A549 (cell line): ENCODE measurements at regions not wholly inside any gene's neighbourhood (a gene's known extent, or its start where the extent isn't known, plus 50 kb on each side); places are given as distances from the start of the nearest gene placed in this dataset.
A peak's percentile ranks its signal among the peaks of the same experiment; 100 is the strongest.

ENCODE experiments used
- ATAC-seq, 2 experiments: fragments of 200-7000 bp in 1 of 2; fragments of >200 bp in 1 of 2; cut with Nextera tagmentation in 1 of 2; cut with Tn5 transposase in 1 of 2; 3 replicates each; pipeline versions ENCODE4 v1.8.0 to v1.9.1; 2018 to 2020; ENCODE audit warnings: mild to moderate bottlenecking in 1 of 2, moderate library complexity in 1 of 2
- CTCF ChIA-PET: fragments of 300-600 bp; sonication (Branson Sonifier 250); formaldehyde crosslinking; extraction: SDS; loops from one replicate; lab custom pipeline; 2021; ENCODE audit warnings: antibody characterized with exemption, inconsistent platforms; lab: Yijun Ruan, JAX
- POLR2A ChIA-PET: fragments of 350-600 bp; formaldehyde crosslinking; extraction: SDS; loops from one replicate; lab custom pipeline; 2021; ENCODE audit warnings: antibody characterized with exemption, inconsistent platforms; lab: Yijun Ruan, JAX
- DNase-seq, 2 experiments: peaks; one replicate each; pipeline versions ENCODE4 v3.0.0 to v3.0.0-alpha.2; 2011 to 2016; ENCODE audit warnings: low read depth in 1 of 2, low spot score in 1 of 2
- FAIRE-seq: peaks from 2 replicates; lab custom pipeline; 2011; peaks lifted over from hg19 to GRCh38; lab: Jason Lieb, UNC
- H3K27ac ChIP-seq, 2 experiments: fragments of >200 bp; sonication (Bioruptor Twin); formaldehyde crosslinking; 3 replicates each; pipeline ENCODE4 v1.5.1; 2016 to 2017
- H3K4me1 ChIP-seq: fragments of >200 bp; sonication (Bioruptor Twin); formaldehyde crosslinking; 3 replicates; pipeline ENCODE4 v1.6.1; 2016
- H3K4me2 ChIP-seq: fragments of >200 bp; sonication (Bioruptor Twin); formaldehyde crosslinking; 3 replicates; pipeline ENCODE4 v1.6.1; 2016
- H3K4me3 ChIP-seq: fragments of >200 bp; sonication (Bioruptor Twin); formaldehyde crosslinking; 3 replicates; pipeline ENCODE4 v1.5.1; 2016
- H3K9me3 ChIP-seq: fragments of >200 bp; sonication (Bioruptor Twin); formaldehyde crosslinking; 3 replicates; pipeline ENCODE4 v1.6.1; 2016
- BCL3 ChIP-seq: fragments of >200 bp; sonication (Bioruptor Twin); formaldehyde crosslinking; IDR thresholded peaks from 3 replicates; pipeline ENCODE4 v1.6.1; 2016
- CBX2 ChIP-seq: fragments of 200-600 bp; sonication (generic); IDR thresholded peaks from 2 replicates; pipeline ENCODE4 v1.6.1; 2016; ENCODE audit warnings: low read depth, mild to moderate bottlenecking, borderline replicate concordance
- CEBPB ChIP-seq, 2 experiments: fragments of >200 bp in 1 of 2; sonication (Bioruptor Twin) in 1 of 2; formaldehyde crosslinking in 1 of 2; IDR thresholded peaks; 2 replicates each; pipeline ENCODE4 v1.6.1; 2012 to 2016
- E2F6 ChIP-seq: IDR thresholded peaks from 2 replicates; pipeline ENCODE4 v1.6.1; 2012; ENCODE audit warnings: low read depth, borderline replicate concordance
- EHF ChIP-seq: fragments of 250-450 bp; sonication (Bioruptor Pico); IDR thresholded peaks from 2 replicates; pipeline ENCODE4 v1.5.0; 2020; ENCODE audit warnings: mild to moderate bottlenecking
- EP300 ChIP-seq, 2 experiments: fragments of >200 bp; sonication (Bioruptor Twin); formaldehyde crosslinking; IDR thresholded peaks; 2 replicates in 1 of 2; 3 replicates in 1 of 2; pipeline ENCODE4 v1.6.1; 2016 to 2017
- ESRRA ChIP-seq: fragments of 150-350 bp; IDR thresholded peaks from 2 replicates; pipeline ENCODE4 v1.6.1; 2014; ENCODE audit warnings: mild to moderate bottlenecking, low read length, borderline replicate concordance
- FOSL2 ChIP-seq, 2 experiments: fragments of 450-650 bp in 1 of 2; fragments of >200 bp in 1 of 2; sonication (Bioruptor Twin) in 1 of 2; formaldehyde crosslinking; IDR thresholded peaks; 2 replicates each; pipeline versions ENCODE4 v1.5.0 to v1.6.1; 2016 to 2020; ENCODE audit warnings: mild to moderate bottlenecking in 1 of 2, moderate library complexity in 1 of 2
- HOXA7 ChIP-seq: fragments of 250-450 bp; sonication (Bioruptor Pico); IDR thresholded peaks from 2 replicates; pipeline ENCODE4 v1.5.0; 2020; ENCODE audit warnings: mild to moderate bottlenecking, moderate library complexity
- HOXB5 ChIP-seq: fragments of 250-450 bp; sonication (Bioruptor Pico); IDR thresholded peaks from 2 replicates; pipeline ENCODE4 v1.5.0; 2020; ENCODE audit warnings: mild to moderate bottlenecking, moderate library complexity
- JUN ChIP-seq, 2 experiments: fragments of >200 bp; sonication (Bioruptor Twin); formaldehyde crosslinking; IDR thresholded peaks; 2 replicates in 1 of 2; 3 replicates in 1 of 2; pipeline ENCODE4 v1.6.1; 2016 to 2017
- JUNB ChIP-seq: fragments of >200 bp; sonication (Bioruptor Twin); formaldehyde crosslinking; IDR thresholded peaks from 2 replicates; pipeline ENCODE4 v1.6.1; 2016
- KDM1A ChIP-seq: fragments of 200-600 bp; sonication (generic); IDR thresholded peaks from 2 replicates; pipeline ENCODE4 v1.6.1; 2016; ENCODE audit warnings: low read depth, mild to moderate bottlenecking
- KDM5A ChIP-seq: fragments of 200-600 bp; sonication (generic); IDR thresholded peaks from 2 replicates; pipeline ENCODE4 v1.6.1; 2016; ENCODE audit warnings: antibody characterized with exemption, mild to moderate bottlenecking
- MAFK ChIP-seq: fragments of 450-650 bp; IDR thresholded peaks from 2 replicates; pipeline ENCODE4 v1.6.1; 2014; ENCODE audit not compliant: partially characterized antibody
- MYC ChIP-seq: IDR thresholded peaks from 2 replicates; pipeline ENCODE4 v1.6.1; 2012; ENCODE audit warnings: mild to moderate bottlenecking, inconsistent platforms, low read length, improper control_type of control experiment, borderline replicate concordance
- PHF8 ChIP-seq: fragments of 200-600 bp; sonication (generic); IDR thresholded peaks from 2 replicates; pipeline ENCODE4 v1.6.1; 2016; ENCODE audit warnings: low read depth, mild to moderate bottlenecking, antibody characterized with exemption, moderate library complexity, borderline replicate concordance
- RFX5 ChIP-seq: fragments of 450-650 bp; IDR thresholded peaks from 2 replicates; pipeline ENCODE4 v1.7.1; 2014; ENCODE audit warnings: antibody characterized with exemption, mild to moderate bottlenecking, moderate library complexity
- SREBF2 ChIP-seq: fragments of 450-650 bp; IDR thresholded peaks from 2 replicates; pipeline ENCODE4 v1.6.1; 2014; ENCODE audit warnings: mild to moderate bottlenecking, moderate library complexity
- ZC3H11A ChIP-seq: fragments of 450-650 bp; IDR thresholded peaks from 2 replicates; pipeline ENCODE4 v1.6.1; 2014; ENCODE audit warnings: antibody characterized with exemption, mild to moderate bottlenecking
- ZFP36 ChIP-seq: fragments of 450-650 bp; IDR thresholded peaks from 2 replicates; pipeline ENCODE4 v1.6.1; 2014; ENCODE audit warnings: borderline replicate concordance; ENCODE audit not compliant: partially characterized antibody
- ZNF302 ChIP-seq: fragments of 250-450 bp; sonication (Bioruptor Pico); IDR thresholded peaks from 2 replicates; pipeline ENCODE4 v1.9.0; 2021; ENCODE audit warnings: inconsistent platforms, mild to moderate bottlenecking, moderate library complexity
- ZSCAN20 ChIP-seq: fragments of 250-450 bp; sonication (Bioruptor Pico); IDR thresholded peaks from 2 replicates; pipeline ENCODE4 v1.8.0; 2022; ENCODE audit warnings: mild to moderate bottlenecking, moderate library complexity
- WGBS: methylation state at CpG from one replicate; pipeline ENCODE4 v1.1.6; 2017; ENCODE audit errors: missing lambda C conversion rate; 5-methylcytosine and 5-hydroxymethylcytosine counted together
- TF ChIP-seq, protein P1 (sequence below): fragments of 250-450 bp; sonication (Bioruptor Pico); IDR thresholded peaks from 2 replicates; pipeline ENCODE4 v1.5.0; 2020; ENCODE audit warnings: low read depth, mild to moderate bottlenecking, moderate library complexity
- TF ChIP-seq, protein P2 (sequence below): IDR thresholded peaks from 2 replicates; pipeline ENCODE4 v1.6.1; 2012
- TF ChIP-seq, protein P3 (sequence below): IDR thresholded peaks from 2 replicates; pipeline ENCODE4 v1.6.1; 2012

GRCh38 chr15:100731267-100732152, 129.1 kb downstream of the ASB7 start:
- no peak for TF ChIP-seq CBX2
- TF ChIP-seq FOSL2 (IDR thresholded peaks at IDR 0.05) = no peak
- TF ChIP-seq FOSL2 (CRISPR knock-in tag; IDR thresholded peaks at IDR 0.05) = no peak
- TF ChIP-seq EP300 (IDR thresholded peaks at IDR 0.05) = no peak
- TF ChIP-seq SREBF2 = no peak
- TF ChIP-seq ZFP36 = peak; percentile 83
- TF ChIP-seq HOXA7 (CRISPR knock-in tag) = no peak
- TF ChIP-seq BCL3 = no peak
- TF ChIP-seq KDM5A = no peak
- TF ChIP-seq MAFK = no peak
- TF ChIP-seq PHF8 = no peak
- TF ChIP-seq JUNB = no peak
- peak; percentile 23; the same call in 1 of the 2 replicates for TF ChIP-seq KDM1A
- TF ChIP-seq JUN (IDR thresholded peaks at IDR 0.05) = no peak
- TF ChIP-seq ZSCAN20 (CRISPR knock-in tag) = no peak
- no peak for TF ChIP-seq HOXB5 (CRISPR knock-in tag)
- TF ChIP-seq, protein P1, sequence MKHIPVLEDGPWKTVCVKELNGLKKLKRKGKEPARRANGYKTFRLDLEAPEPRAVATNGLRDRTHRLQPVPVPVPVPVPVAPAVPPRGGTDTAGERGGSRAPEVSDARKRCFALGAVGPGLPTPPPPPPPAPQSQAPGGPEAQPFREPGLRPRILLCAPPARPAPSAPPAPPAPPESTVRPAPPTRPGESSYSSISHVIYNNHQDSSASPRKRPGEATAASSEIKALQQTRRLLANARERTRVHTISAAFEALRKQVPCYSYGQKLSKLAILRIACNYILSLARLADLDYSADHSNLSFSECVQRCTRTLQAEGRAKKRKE (CRISPR knock-in tag) = no peak
- no peak for TF ChIP-seq ESRRA
- TF ChIP-seq ZNF302 (CRISPR knock-in tag) = no peak
- TF ChIP-seq EHF (CRISPR knock-in tag) = no peak
- TF ChIP-seq MYC = no peak
- TF ChIP-seq ZC3H11A = no peak
- TF ChIP-seq, protein P2, sequence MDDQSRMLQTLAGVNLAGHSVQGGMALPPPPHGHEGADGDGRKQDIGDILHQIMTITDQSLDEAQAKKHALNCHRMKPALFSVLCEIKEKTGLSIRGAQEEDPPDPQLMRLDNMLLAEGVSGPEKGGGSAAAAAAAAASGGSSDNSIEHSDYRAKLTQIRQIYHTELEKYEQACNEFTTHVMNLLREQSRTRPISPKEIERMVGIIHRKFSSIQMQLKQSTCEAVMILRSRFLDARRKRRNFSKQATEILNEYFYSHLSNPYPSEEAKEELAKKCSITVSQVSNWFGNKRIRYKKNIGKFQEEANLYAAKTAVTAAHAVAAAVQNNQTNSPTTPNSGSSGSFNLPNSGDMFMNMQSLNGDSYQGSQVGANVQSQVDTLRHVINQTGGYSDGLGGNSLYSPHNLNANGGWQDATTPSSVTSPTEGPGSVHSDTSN = no peak
- TF ChIP-seq, protein P3, sequence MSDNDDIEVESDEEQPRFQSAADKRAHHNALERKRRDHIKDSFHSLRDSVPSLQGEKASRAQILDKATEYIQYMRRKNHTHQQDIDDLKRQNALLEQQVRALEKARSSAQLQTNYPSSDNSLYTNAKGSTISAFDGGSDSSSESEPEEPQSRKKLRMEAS = no peak
- TF ChIP-seq CEBPB (IDR thresholded peaks at IDR 0.05) = peak in 1 of 2 experiments; percentile 63; a peak in 2 of 4 replicates
- TF ChIP-seq RFX5 = no peak
- no peak for TF ChIP-seq E2F6
- Histone ChIP-seq H3K4me3 (no peak overlapping the region), H3K27ac (no peak overlapping the region), H3K4me2 (no peak overlapping the region), H3K9me3 (0 out of 3 replicates have a peak, but pooled peaks cover 5% of the 10 kb centered on the region), H3K4me1 (peaks cover 19% of the 10 kb centered on the region)
- 82% methylated on average over 10 of the region's 10 CpGs for WGBS
- ChIA-PET CTCF (interaction anchor here (0.8 to 1.6 kb wide), 3 partner anchors 13 to 142 kb away, joined by 3 to 4 read pairs (median 4); no protein-coding TSS in a partner anchor), POLR2A (no interaction called here)
- ATAC-seq = no peak
- DNase-seq = no peak
- FAIRE-seq = peak; percentile 65
